SK-N-SH (cell line): ENCODE measurements at regions not wholly inside any gene's neighbourhood (a gene's known extent, or its start where the extent isn't known, plus 50 kb on each side); places are given as distances from the start of the nearest gene placed in this dataset.

Experiments used
- CTCF ChIA-PET: fragments of 300-600, 350-600 bp; formaldehyde crosslinking; extraction: SDS; loops from one replicate; lab custom pipeline; 2021; lab: Yijun Ruan, JAX
- POLR2A ChIA-PET: fragments of 350-600 bp; sonication (Branson Sonifier 250); formaldehyde crosslinking; extraction: SDS; loops from one replicate; lab custom pipeline; 2020; ENCODE audit warnings: antibody characterized with exemption, inconsistent platforms; lab: Yijun Ruan, JAX
- DNase-seq: peaks from one replicate; pipeline ENCODE4 v3.0.0; 2012
- H2AFZ ChIP-seq: fragments of 200-600 bp; sonication (generic); 2 replicates; pipeline ENCODE4 v1.8.1; 2016; ENCODE audit warnings: antibody characterized with exemption, mild to moderate bottlenecking, low read depth
- H3F3A ChIP-seq: fragments of 200-600 bp; sonication (generic); replicated peaks from 2 replicates; pipeline ENCODE3; 2016; ENCODE audit warnings: antibody characterized with exemption, mild to moderate bottlenecking; ENCODE audit not compliant: insufficient read depth
- H3K27ac ChIP-seq, 2 experiments: fragments of 200-500 bp in 1 of 2; fragments of 200-600 bp in 1 of 2; sonication (Bioruptor generic) in 1 of 2; sonication (generic), shearing (Covaris generic) in 1 of 2; 2 replicates each; pipeline versions ENCODE4 v1.5.1 to v1.6.1; 2014 to 2016; ENCODE audit warnings: low read depth in 2 of 2, inconsistent platforms in 1 of 2, low read length in 1 of 2, mild to moderate bottlenecking in 1 of 2, mixed read lengths in 1 of 2
- H3K27me3 ChIP-seq: fragments of 200-600 bp; sonication (generic), shearing (Covaris generic); 2 replicates; pipeline ENCODE4 v1.6.1; 2016; ENCODE audit warnings: mixed run types; ENCODE audit not compliant: insufficient read depth
- H3K36me3 ChIP-seq, 2 experiments: fragments of 200-500 bp in 1 of 2; fragments of 200-600 bp in 1 of 2; sonication (Bioruptor generic) in 1 of 2; sonication (generic) in 1 of 2; replicated peaks in 1 of 2; 2 replicates each; pipeline versions ENCODE3 to v1.5.1; 2014 to 2016; ENCODE audit warnings: low read length in 1 of 2, mild to moderate bottlenecking in 1 of 2; ENCODE audit not compliant: insufficient read depth in 2 of 2, control insufficient read depth in 1 of 2
- H3K4me1 ChIP-seq, 2 experiments: fragments of 200-500 bp in 1 of 2; fragments of 200-600 bp in 1 of 2; sonication (Bioruptor generic) in 1 of 2; sonication (generic), shearing (Covaris generic) in 1 of 2; 2 replicates each; pipeline versions ENCODE4 v1.5.1 to v1.6.1; 2014 to 2016; ENCODE audit warnings: low read depth in 1 of 2, low read length in 1 of 2, mixed run types in 1 of 2; ENCODE audit not compliant: insufficient read depth in 2 of 2, control insufficient read depth in 1 of 2
- H3K4me2 ChIP-seq: fragments of 200-600 bp; sonication (generic), shearing (Covaris generic); 2 replicates; pipeline ENCODE4 v1.6.1; 2017; ENCODE audit warnings: mixed run types
- H3K4me3 ChIP-seq, 2 experiments: fragments of 200-500 bp in 1 of 2; fragments of 200-600 bp in 1 of 2; sonication (Bioruptor generic) in 1 of 2; sonication (generic), shearing (Covaris generic) in 1 of 2; 2 replicates each; pipeline versions ENCODE4 v1.5.1 to v1.8.1; 2014 to 2016; ENCODE audit warnings: low read depth in 2 of 2, inconsistent platforms in 1 of 2, low read length in 1 of 2, mild to moderate bottlenecking in 1 of 2, mixed read lengths in 1 of 2, moderate library complexity in 1 of 2
- H3K79me2 ChIP-seq: fragments of 200-600 bp; sonication (generic); 2 replicates; pipeline ENCODE4 v1.8.1; 2017; ENCODE audit warnings: mild to moderate bottlenecking; ENCODE audit not compliant: insufficient read depth
- H3K9ac ChIP-seq: fragments of 200-600 bp; sonication (generic); 2 replicates; pipeline ENCODE4 v1.6.1; 2017; ENCODE audit warnings: mixed run types
- H3K9me2 ChIP-seq: fragments of 200-600 bp; sonication (generic); 2 replicates; pipeline ENCODE4 v1.6.1; 2017; ENCODE audit warnings: mixed run types
- H3K9me3 ChIP-seq: fragments of 200-600 bp; sonication (generic); 2 replicates; pipeline ENCODE4 v1.6.1; 2017; ENCODE audit warnings: mixed run types, mild to moderate bottlenecking, moderate library complexity
- H4K20me1 ChIP-seq: fragments of 200-600 bp; sonication (generic); 2 replicates; pipeline ENCODE4 v1.6.1; 2017; ENCODE audit warnings: mild to moderate bottlenecking, mixed run types; ENCODE audit not compliant: insufficient read depth
- CHD2 ChIP-seq: fragments of 150-350 bp; IDR thresholded peaks from 2 replicates; pipeline ENCODE4 v1.6.1; 2018; ENCODE audit warnings: low read length; ENCODE audit not compliant: partially characterized antibody
- EP300 ChIP-seq, 2 experiments: IDR thresholded peaks; 2 replicates each; pipeline versions ENCODE4 v1.4.0 to v1.6.1; 2012; ENCODE audit warnings: borderline replicate concordance in 1 of 2, low read depth in 1 of 2, low read length in 1 of 2
- FOXM1 ChIP-seq: IDR thresholded peaks from 2 replicates; pipeline ENCODE4 v1.4.0; 2012; ENCODE audit warnings: low read depth, mild to moderate bottlenecking
- GABPA ChIP-seq: IDR thresholded peaks from 2 replicates; pipeline ENCODE4 v1.4.0; 2012; ENCODE audit warnings: low read depth, mild to moderate bottlenecking
- JUND ChIP-seq: IDR thresholded peaks from 2 replicates; pipeline ENCODE4 v1.4.0; 2012
- MEF2A ChIP-seq: IDR thresholded peaks from 2 replicates; pipeline ENCODE4 v1.4.0; 2012; ENCODE audit warnings: low read depth, borderline replicate concordance
- MXI1 ChIP-seq: IDR thresholded peaks from 2 replicates; pipeline ENCODE4 v1.6.1; 2012; ENCODE audit warnings: mild to moderate bottlenecking, low read depth, low read length, improper control_type of control experiment
- NRF1 ChIP-seq: IDR thresholded peaks from 2 replicates; pipeline ENCODE4 v1.6.1; 2012; ENCODE audit warnings: low read depth, mild to moderate bottlenecking, low read length
- POLR2AphosphoS5 ChIP-seq: IDR thresholded peaks from 2 replicates; pipeline ENCODE4 v1.6.1; 2012; ENCODE audit warnings: low read depth, low read length
- RAD21 ChIP-seq: IDR thresholded peaks from 2 replicates; pipeline ENCODE4 v1.6.1; 2012; ENCODE audit warnings: mild to moderate bottlenecking, low read length
- RCOR1 ChIP-seq: fragments of 150-350 bp; IDR thresholded peaks from 2 replicates; pipeline ENCODE4 v1.6.1; 2017; ENCODE audit warnings: antibody characterized with exemption, low read length
- RFX5 ChIP-seq: IDR thresholded peaks from 2 replicates; pipeline ENCODE4 v1.6.1; 2012; ENCODE audit warnings: mild to moderate bottlenecking, improper control_type of control experiment, low read length
- SMC3 ChIP-seq: IDR thresholded peaks from 2 replicates; pipeline ENCODE4 v1.6.1; 2012; ENCODE audit warnings: low read depth, low read length, improper control_type of control experiment
- TCF12 ChIP-seq: IDR thresholded peaks from 2 replicates; pipeline ENCODE4 v1.4.0; 2012
- YY1 ChIP-seq: IDR thresholded peaks from 2 replicates; pipeline ENCODE4 v1.4.0; 2012; ENCODE audit warnings: low read depth, mild to moderate bottlenecking
- WGBS: methylation state at CpG from one replicate; pipeline ENCODE4 v1.1.6; 2017; ENCODE audit warnings: low lambda C conversion rate; 5-methylcytosine and 5-hydroxymethylcytosine counted together
- TF ChIP-seq, protein P1 (sequence below): IDR thresholded peaks from 2 replicates; pipeline ENCODE4 v1.6.1; 2012; ENCODE audit warnings: mild to moderate bottlenecking, low read depth, low read length, moderate library complexity
- TF ChIP-seq, protein P2 (sequence below): IDR thresholded peaks from 2 replicates; pipeline ENCODE4 v1.4.0; 2012; ENCODE audit warnings: low read depth
- TF ChIP-seq, protein P3 (sequence below): IDR thresholded peaks from 2 replicates; pipeline ENCODE4 v1.4.0; 2012; ENCODE audit warnings: low read depth, borderline replicate concordance
- TF ChIP-seq, protein P4 (sequence below): fragments of 200-600 bp; sonication (generic); IDR thresholded peaks from 2 replicates; pipeline ENCODE4 v1.6.1; 2017; ENCODE audit warnings: antibody characterized with exemption, mild to moderate bottlenecking, moderate library complexity

DNA sequence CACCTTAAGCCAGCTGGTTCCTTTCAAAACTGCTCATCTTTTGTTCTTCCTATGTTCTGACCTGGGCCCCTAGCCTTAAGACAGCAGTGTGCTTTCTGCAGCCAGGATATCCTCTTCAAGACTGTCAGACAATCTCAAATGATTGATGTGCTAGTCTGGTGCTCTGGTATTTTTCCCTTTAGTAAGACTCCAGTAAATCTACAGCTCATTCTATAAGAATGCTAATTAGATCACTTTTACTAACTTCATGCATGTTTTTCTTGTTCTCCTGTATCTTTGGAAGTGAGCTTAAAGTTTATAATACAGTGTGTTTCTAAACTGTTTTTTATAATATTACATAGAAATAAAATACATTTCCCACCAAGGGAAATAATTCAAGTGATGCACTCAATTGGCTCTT, 220.9 kb upstream of the NANOGP8 start (continued):
- TF ChIP-seq, protein P1, sequence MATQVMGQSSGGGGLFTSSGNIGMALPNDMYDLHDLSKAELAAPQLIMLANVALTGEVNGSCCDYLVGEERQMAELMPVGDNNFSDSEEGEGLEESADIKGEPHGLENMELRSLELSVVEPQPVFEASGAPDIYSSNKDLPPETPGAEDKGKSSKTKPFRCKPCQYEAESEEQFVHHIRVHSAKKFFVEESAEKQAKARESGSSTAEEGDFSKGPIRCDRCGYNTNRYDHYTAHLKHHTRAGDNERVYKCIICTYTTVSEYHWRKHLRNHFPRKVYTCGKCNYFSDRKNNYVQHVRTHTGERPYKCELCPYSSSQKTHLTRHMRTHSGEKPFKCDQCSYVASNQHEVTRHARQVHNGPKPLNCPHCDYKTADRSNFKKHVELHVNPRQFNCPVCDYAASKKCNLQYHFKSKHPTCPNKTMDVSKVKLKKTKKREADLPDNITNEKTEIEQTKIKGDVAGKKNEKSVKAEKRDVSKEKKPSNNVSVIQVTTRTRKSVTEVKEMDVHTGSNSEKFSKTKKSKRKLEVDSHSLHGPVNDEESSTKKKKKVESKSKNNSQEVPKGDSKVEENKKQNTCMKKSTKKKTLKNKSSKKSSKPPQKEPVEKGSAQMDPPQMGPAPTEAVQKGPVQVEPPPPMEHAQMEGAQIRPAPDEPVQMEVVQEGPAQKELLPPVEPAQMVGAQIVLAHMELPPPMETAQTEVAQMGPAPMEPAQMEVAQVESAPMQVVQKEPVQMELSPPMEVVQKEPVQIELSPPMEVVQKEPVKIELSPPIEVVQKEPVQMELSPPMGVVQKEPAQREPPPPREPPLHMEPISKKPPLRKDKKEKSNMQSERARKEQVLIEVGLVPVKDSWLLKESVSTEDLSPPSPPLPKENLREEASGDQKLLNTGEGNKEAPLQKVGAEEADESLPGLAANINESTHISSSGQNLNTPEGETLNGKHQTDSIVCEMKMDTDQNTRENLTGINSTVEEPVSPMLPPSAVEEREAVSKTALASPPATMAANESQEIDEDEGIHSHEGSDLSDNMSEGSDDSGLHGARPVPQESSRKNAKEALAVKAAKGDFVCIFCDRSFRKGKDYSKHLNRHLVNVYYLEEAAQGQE, result peak; percentile 66
- no peak for TF ChIP-seq SMC3
- TF ChIP-seq, protein P2, sequence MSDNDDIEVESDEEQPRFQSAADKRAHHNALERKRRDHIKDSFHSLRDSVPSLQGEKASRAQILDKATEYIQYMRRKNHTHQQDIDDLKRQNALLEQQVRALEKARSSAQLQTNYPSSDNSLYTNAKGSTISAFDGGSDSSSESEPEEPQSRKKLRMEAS, result no peak; the same call in 1 of the 2 replicates
- TF ChIP-seq, protein P3, sequence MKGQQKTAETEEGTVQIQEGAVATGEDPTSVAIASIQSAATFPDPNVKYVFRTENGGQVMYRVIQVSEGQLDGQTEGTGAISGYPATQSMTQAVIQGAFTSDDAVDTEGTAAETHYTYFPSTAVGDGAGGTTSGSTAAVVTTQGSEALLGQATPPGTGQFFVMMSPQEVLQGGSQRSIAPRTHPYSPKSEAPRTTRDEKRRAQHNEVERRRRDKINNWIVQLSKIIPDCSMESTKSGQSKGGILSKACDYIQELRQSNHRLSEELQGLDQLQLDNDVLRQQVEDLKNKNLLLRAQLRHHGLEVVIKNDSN, result no peak
- TF ChIP-seq TCF12, result peak; percentile 94
- TF ChIP-seq EP300 (IDR thresholded peaks at IDR 0.05; ENCODE audit: borderline replicate concordance in 1 of 2, low read depth in 1 of 2, low read length in 1 of 2), result peak; percentile 91 to 93
- TF ChIP-seq MEF2A, result 0 out of 2 replicates have a peak, but pooled peaks have one; percentile 36
- no peak for TF ChIP-seq RCOR1
- TF ChIP-seq, all 33 proteins: peak for 17

DNA sequence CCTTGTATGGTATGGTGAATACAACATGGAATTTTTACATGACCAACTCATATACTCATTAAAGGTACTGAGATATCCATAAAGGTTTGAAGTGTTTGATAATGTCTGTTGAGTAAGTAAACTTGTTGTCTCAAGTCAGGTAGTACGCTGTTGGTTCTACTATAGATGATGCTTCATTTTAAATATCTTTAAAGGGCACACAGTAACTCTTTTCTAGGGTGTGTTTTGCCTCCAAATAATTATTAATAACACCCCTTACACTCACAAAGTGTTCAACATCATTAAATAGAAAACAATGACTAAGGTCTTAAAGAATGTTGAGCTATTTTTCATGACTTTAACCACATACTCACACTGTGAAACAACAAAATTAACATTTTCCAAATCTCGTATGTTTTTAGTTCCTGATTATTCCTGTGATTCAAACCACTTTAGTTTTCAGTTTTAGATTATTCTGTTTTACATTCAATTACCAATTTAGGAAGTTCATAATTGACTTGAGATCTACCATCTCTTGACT, 220.0 kb upstream of the NANOGP8 start:
- ChIA-PET POLR2A (no interaction called here), CTCF (interaction anchor here (0.6 to 2.5 kb wide), 3 partner anchors 16 to 139 kb away, joined by 4 to 13 read pairs (median 4); no protein-coding TSS in a partner anchor)
- WGBS, result 60% methylated on average over 2 of the region's 2 CpGs
- peak overlapping the region; percentile 59 for H3K4me2 ChIP-seq
- H2AFZ ChIP-seq, result peak overlapping the region; percentile 14; the same call in 1 of the 2 replicates
- H3K9me3 ChIP-seq, result no peaks in the 10 kb centered on the region
- H3F3A ChIP-seq, result peaks cover 34% of the 10 kb centered on the region
- H4K20me1 ChIP-seq, result no peaks in the 10 kb centered on the region
- no peaks in the 10 kb centered on the region for H3K79me2 ChIP-seq
- H3K4me3 ChIP-seq, result no peak overlapping the region
- no peaks in the 10 kb centered on the region for H3K27me3 ChIP-seq
- no peaks in the 10 kb centered on the region for H3K9me2 ChIP-seq
- H3K27ac ChIP-seq, result peak overlapping the region; percentile 92 to 96
- TF ChIP-seq FOXM1 (no peak), JUND (0 out of 2 replicates have a peak, but pooled peaks have one; percentile 4)
- peak overlapping the region; percentile 25; the same call in 1 of the 2 replicates for H3K9ac ChIP-seq
- DNase-seq, result no peak
- peaks cover 26 to 53% of the 10 kb centered on the region in 2 experiments for H3K4me1 ChIP-seq
- no peaks in the 10 kb centered on the region for H3K36me3 ChIP-seq

DNA sequence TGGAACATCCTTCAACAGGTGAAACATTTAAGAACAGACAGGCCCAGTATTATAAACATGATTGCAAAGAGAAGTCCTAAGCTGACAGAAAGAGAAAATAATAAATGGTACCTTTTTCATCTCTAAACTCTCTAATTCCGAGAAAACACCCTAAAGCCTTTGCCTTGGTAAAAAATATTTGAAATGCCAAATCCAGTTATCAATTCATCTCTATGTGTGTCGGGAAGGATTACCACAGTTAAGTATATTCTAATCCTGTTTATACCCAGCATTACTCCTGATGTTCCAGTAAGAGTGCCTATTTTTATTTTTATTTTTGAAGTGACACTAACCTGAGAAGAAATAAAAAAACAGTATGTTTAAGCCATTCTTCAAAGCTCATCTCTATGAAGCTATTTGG, 219.3 kb upstream of the NANOGP8 start:
- Histone ChIP-seq H4K20me1 (no peaks in the 10 kb centered on the region), H3K9me3 (no peaks in the 10 kb centered on the region), H3K9ac (no peak overlapping the region), H3K9me2 (no peaks in the 10 kb centered on the region), H3K27ac (peak overlapping the region; percentile 92 to 96; a peak in 3 of 4 replicates), H3K36me3 (no peaks in the 10 kb centered on the region), H3K79me2 (no peaks in the 10 kb centered on the region), H3K4me2 (no peak overlapping the region), H3F3A (peaks cover 34% of the 10 kb centered on the region), H3K4me3 (no peak overlapping the region), H2AFZ (no peak overlapping the region), H3K4me1 (peaks cover 23 to 46% of the 10 kb centered on the region in 2 experiments), H3K27me3 (no peaks in the 10 kb centered on the region)
- 41% methylated on average over 2 of the region's 2 CpGs for WGBS
- POLR2A ChIA-PET, result no interaction called here
- CTCF ChIA-PET, result interaction anchor here (0.9 to 1.4 kb wide), 2 partner anchors 8 to 15 kb away, joined by 4 read pairs; no protein-coding TSS in a partner anchor
- DNase-seq, result no peak
- TF ChIP-seq GABPA (no peak), JUND (no peak), POLR2AphosphoS5 (peak; percentile 10; the same call in 1 of the 2 replicates), MXI1 (no peak), RFX5 (no peak), YY1 (no peak), RCOR1 (no peak), NRF1 (no peak), CHD2 (no peak), RAD21 (no peak)
- TF ChIP-seq, protein P3, result no peak
- TF ChIP-seq, protein P4, sequence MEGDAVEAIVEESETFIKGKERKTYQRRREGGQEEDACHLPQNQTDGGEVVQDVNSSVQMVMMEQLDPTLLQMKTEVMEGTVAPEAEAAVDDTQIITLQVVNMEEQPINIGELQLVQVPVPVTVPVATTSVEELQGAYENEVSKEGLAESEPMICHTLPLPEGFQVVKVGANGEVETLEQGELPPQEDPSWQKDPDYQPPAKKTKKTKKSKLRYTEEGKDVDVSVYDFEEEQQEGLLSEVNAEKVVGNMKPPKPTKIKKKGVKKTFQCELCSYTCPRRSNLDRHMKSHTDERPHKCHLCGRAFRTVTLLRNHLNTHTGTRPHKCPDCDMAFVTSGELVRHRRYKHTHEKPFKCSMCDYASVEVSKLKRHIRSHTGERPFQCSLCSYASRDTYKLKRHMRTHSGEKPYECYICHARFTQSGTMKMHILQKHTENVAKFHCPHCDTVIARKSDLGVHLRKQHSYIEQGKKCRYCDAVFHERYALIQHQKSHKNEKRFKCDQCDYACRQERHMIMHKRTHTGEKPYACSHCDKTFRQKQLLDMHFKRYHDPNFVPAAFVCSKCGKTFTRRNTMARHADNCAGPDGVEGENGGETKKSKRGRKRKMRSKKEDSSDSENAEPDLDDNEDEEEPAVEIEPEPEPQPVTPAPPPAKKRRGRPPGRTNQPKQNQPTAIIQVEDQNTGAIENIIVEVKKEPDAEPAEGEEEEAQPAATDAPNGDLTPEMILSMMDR, result no peak
